Peyer's patch (tissue), 4 donors: ENCODE measurements at regions not wholly inside any gene's neighbourhood (a gene's known extent, or its start where the extent isn't known, plus 50 kb on each side); places are given as distances from the start of the nearest gene placed in this dataset.

Experiments used
- CTCF ChIP-seq, 6 experiments: fragments of 450-650 bp in 4 of 6; fragments of 200-600 bp in 2 of 6; sonication (generic) in 1 of 6; IDR thresholded peaks; one replicate each; pipeline ENCODE4 v1.5.1; 2017 to 2019; ENCODE audit warnings: antibody characterized with exemption in 6 of 6, mild to moderate bottlenecking in 3 of 6, moderate library complexity in 1 of 6
- POLR2A ChIP-seq, 2 donors: fragments of 450-650 bp; IDR thresholded peaks; one replicate each; pipeline ENCODE4 v1.5.1; 2017; ENCODE audit warnings: antibody characterized with exemption in 2 of 2, mild to moderate bottlenecking in 2 of 2, moderate library complexity in 2 of 2

GRCh38 chr7:86372262-86372661 is 271.4 kb upstream of the GRM3 start:
- TF ChIP-seq POLR2A (IDR thresholded peaks at IDR 0.05): no peak
- no peak for TF ChIP-seq CTCF (IDR thresholded peaks at IDR 0.05)
